Suprapubic skin (tissue), 3 donors: ENCODE measurements at regions not wholly inside any gene's neighbourhood (a gene's known extent, or its start where the extent isn't known, plus 50 kb on each side); places are given as distances from the start of the nearest gene placed in this dataset.

ENCODE experiments used
- CTCF ChIP-seq, 2 donors: fragments of 200-600 bp in 1 of 2; fragments of 450-650 bp in 1 of 2; sonication (generic) in 1 of 2; IDR thresholded peaks; one replicate each; pipeline ENCODE4 v1.5.1; 2016 to 2019; ENCODE audit warnings: antibody characterized with exemption in 2 of 2, mild to moderate bottlenecking in 1 of 2, moderate library complexity in 1 of 2
- POLR2AphosphoS5 ChIP-seq, 3 donors: sonication (generic); formaldehyde crosslinking; IDR thresholded peaks; one replicate each; pipeline ENCODE4 v1.6.1; 2017; ENCODE audit warnings: antibody characterized with exemption in 3 of 3

DNA sequence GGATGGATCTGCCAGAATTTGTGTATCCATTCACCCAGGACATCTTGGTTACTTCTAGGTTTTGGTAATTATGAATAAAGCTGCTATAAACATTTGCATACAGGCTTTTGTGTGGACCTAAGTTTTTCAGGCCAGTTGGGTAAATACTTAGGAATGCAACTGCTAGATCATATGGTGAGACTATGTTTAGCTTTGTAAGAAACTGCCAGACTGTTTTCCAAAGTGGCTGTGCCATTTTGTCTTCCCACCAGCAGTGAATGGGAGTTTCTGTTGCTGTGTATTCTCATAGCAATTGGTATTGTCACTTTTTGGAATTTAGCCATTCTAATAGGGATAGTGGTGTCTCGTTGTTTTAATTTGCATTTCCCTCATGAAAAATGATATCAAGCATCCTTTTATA, 133.0 kb downstream of the KIF26A start:
- TF ChIP-seq CTCF (IDR thresholded peaks at IDR 0.05): no peak
- TF ChIP-seq POLR2AphosphoS5 (IDR thresholded peaks at IDR 0.05): no peak
